ENCODE measurements at regions not wholly inside any gene's neighbourhood (a gene's known extent, or its start where the extent isn't known, plus 50 kb on each side); places are given as distances from the start of the nearest gene placed in this dataset.

- Mint-ChIP-seq H3K4me1 (ENCODE audit: insufficient read depth, unreplicated experiment) (no peaks in the 10 kb centered on the region), H3K9me3 (ENCODE audit: unreplicated experiment) (peaks cover 8% of the 10 kb centered on the region), H3K27ac (ENCODE audit: low read depth, unreplicated experiment) (no peak overlapping the region), H3K27me3 (ENCODE audit: insufficient read depth, unreplicated experiment) (no peaks in the 10 kb centered on the region), H3K4me3 (ENCODE audit: unreplicated experiment) (no peak overlapping the region), H3K36me3 (ENCODE audit: insufficient read depth, unreplicated experiment) (no peaks in the 10 kb centered on the region)
- ChIA-PET POLR2A (interaction anchor here (0.5 kb wide), 1 partner anchor 132 kb away, joined by 3 read pairs; no protein-coding TSS in a partner anchor), CTCF (interaction anchor here (1.2 kb wide), 1 partner anchor 243 kb away, joined by 4 read pairs; no protein-coding TSS in a partner anchor)
- BruUV-seq (replicated peaks): no TSS peak
- DNase-seq (ENCODE audit: unreplicated experiment): no peak
- TF ChIP-seq CTCF (IDR thresholded peaks at IDR 0.05; ENCODE audit: unreplicated experiment): no peak
- intact Hi-C loops (cut with micrococcal nuclease): loop anchor here (1.0 kb wide), 1 partner anchor 22 kb away; no protein-coding TSS in a partner anchor
Observed at GRCh38 chr1:55618199-55618598, 403.0 kb upstream of the USP24 start.

DNA sequence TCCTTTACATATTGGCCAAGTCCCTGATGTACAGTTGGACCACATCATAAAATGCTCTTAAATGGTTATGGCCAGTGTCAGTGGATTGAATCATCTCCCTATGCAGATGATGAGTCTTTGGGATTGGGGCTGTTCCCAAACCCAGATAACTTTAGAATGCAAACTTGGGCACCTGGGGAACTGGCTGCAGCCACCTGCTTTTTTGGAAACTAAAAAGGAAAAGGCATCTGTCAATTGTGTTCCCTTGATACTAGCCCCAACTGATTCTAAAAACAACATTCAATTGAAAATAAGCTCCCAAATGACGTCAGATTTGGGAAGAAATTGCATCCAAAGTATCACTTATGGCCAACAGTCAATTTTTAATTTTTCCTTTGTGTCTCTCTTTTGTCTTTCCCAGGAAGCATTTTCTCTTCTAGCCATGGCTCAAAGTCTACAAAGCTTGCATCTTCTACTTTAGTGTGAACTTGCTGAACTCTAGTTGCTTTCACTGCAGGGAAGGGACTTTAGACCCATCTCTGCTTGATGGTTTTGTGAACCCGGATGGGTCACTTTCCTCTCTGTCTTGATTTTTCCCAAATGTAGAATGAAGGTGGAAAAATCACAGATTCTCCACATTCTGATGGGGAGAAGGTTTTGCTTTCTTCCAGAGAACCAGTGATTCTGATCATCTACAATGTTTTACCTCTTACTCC lies 402.3 kb upstream of the USP24 start:
- Mint-ChIP-seq H3K36me3 (ENCODE audit: insufficient read depth, unreplicated experiment) (no peaks in the 10 kb centered on the region), H3K27me3 (ENCODE audit: insufficient read depth, unreplicated experiment) (no peaks in the 10 kb centered on the region), H3K9me3 (ENCODE audit: unreplicated experiment) (peaks cover 8% of the 10 kb centered on the region), H3K27ac (ENCODE audit: low read depth, unreplicated experiment) (no peak overlapping the region), H3K4me1 (ENCODE audit: insufficient read depth, unreplicated experiment) (no peaks in the 10 kb centered on the region), H3K4me3 (ENCODE audit: unreplicated experiment) (no peak overlapping the region)
- POLR2A ChIA-PET: interaction anchor here (0.5 to 1.3 kb wide), 2 partner anchors 8 to 132 kb away, joined by 3 to 7 read pairs; no protein-coding TSS in a partner anchor
- intact Hi-C loops (cut with micrococcal nuclease): no loop called here
- CTCF ChIA-PET: interaction anchor here (1.2 kb wide), 1 partner anchor 242 kb away, joined by 4 read pairs; no protein-coding TSS in a partner anchor
- DNase-seq (ENCODE audit: unreplicated experiment): no peak
- no TSS peak for BruUV-seq (replicated peaks)
- no peak for TF ChIP-seq CTCF (IDR thresholded peaks at IDR 0.05; ENCODE audit: unreplicated experiment)

- H3K9me3 Mint-ChIP-seq (ENCODE audit: unreplicated experiment): no peaks in the 10 kb centered on the region
- H3K4me1 Mint-ChIP-seq (ENCODE audit: insufficient read depth, unreplicated experiment): peaks cover 5% of the 10 kb centered on the region
- CTCF ChIA-PET: interaction anchor here (0.6 to 1.1 kb wide), 2 partner anchors 237 to 1006 kb away, joined by 3 to 4 read pairs; no protein-coding TSS in a partner anchor
- H3K27me3 Mint-ChIP-seq (ENCODE audit: insufficient read depth, unreplicated experiment): no peaks in the 10 kb centered on the region
- intact Hi-C loops (cut with micrococcal nuclease): no loop called here
- H3K36me3 Mint-ChIP-seq (ENCODE audit: insufficient read depth, unreplicated experiment): no peaks in the 10 kb centered on the region
- TF ChIP-seq CTCF (IDR thresholded peaks at IDR 0.05; ENCODE audit: unreplicated experiment): no peak
- POLR2A ChIA-PET: interaction anchor here (1.4 kb wide), 1 partner anchor 19 kb away, joined by 3 read pairs; no protein-coding TSS in a partner anchor
- no peak overlapping the region for H3K27ac Mint-ChIP-seq (ENCODE audit: low read depth, unreplicated experiment)
- no peak overlapping the region for H3K4me3 Mint-ChIP-seq (ENCODE audit: unreplicated experiment)
- DNase-seq (ENCODE audit: unreplicated experiment): no peak
- no TSS peak for BruUV-seq (replicated peaks)
Observed at GRCh38 chr1:55612988-55613387, 397.8 kb upstream of the USP24 start.

DNA sequence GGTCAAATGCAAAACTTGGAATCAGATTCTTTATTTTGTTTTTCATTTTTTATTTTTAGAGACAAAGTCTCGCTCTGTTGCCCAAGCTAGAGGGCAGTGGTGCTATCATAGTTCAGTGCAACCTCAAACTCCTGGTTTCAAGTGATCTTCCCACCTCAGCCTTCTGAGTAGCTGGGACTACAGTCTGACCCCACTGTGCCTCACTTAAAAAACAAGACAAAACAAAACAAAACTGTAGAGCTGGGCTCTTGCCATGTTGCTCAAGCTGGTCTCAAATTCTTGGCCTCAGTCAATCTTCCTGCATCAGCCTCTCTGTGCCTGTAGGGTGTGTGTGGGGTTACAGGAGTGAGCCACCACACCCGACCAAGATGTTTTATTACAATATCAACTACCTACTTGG lies 396.0 kb upstream of the USP24 start:
- Mint-ChIP-seq H3K4me1 (ENCODE audit: insufficient read depth, unreplicated experiment) (peaks cover 5% of the 10 kb centered on the region), H3K36me3 (ENCODE audit: insufficient read depth, unreplicated experiment) (no peaks in the 10 kb centered on the region), H3K27me3 (ENCODE audit: insufficient read depth, unreplicated experiment) (no peaks in the 10 kb centered on the region), H3K9me3 (ENCODE audit: unreplicated experiment) (no peaks in the 10 kb centered on the region), H3K27ac (ENCODE audit: low read depth, unreplicated experiment) (no peak overlapping the region), H3K4me3 (ENCODE audit: unreplicated experiment) (no peak overlapping the region)
- intact Hi-C loops (cut with micrococcal nuclease): no loop called here
- peak; percentile 19 for DNase-seq (ENCODE audit: unreplicated experiment)
- ChIA-PET CTCF (interaction anchor here (1.2 kb wide), 1 partner anchor 88 kb away, joined by 3 read pairs; no protein-coding TSS in a partner anchor), POLR2A (no interaction called here)
- no peak for TF ChIP-seq CTCF (IDR thresholded peaks at IDR 0.05; ENCODE audit: unreplicated experiment)
- BruUV-seq (replicated peaks): no TSS peak

Data from MCF 10A (cell line).